ENCODE measurements at regions not wholly inside any gene's neighbourhood (a gene's known extent, or its start where the extent isn't known, plus 50 kb on each side); places are given as distances from the start of the nearest gene placed in this dataset.

GRCh38 chr13:79056706-79057105 lies 349.3 kb downstream of the RBM26 start:
- Histone ChIP-seq H3K36me3 (no peaks in the 10 kb centered on the region), H3K9me3 (no peaks in the 10 kb centered on the region), H3K4me1 (no peaks in the 10 kb centered on the region), H3K27ac (no peak overlapping the region), H3K27me3 (no peaks in the 10 kb centered on the region), H3K4me3 (no peak overlapping the region)
- DNase-seq: no peak
- intact Hi-C loops (cut with DNase I): no loop called here
- no peak for TF ChIP-seq CTCF (IDR thresholded peaks at IDR 0.05)
- no peak for ATAC-seq

GRCh38 chr13:79051472-79051871 lies 354.6 kb downstream of the RBM26 start:
- no peaks in the 10 kb centered on the region for H3K9me3 ChIP-seq
- H3K27ac ChIP-seq: no peak overlapping the region
- no peak for TF ChIP-seq CTCF (IDR thresholded peaks at IDR 0.05)
- H3K27me3 ChIP-seq: no peaks in the 10 kb centered on the region
- intact Hi-C loops (cut with DNase I): no loop called here
- DNase-seq (no peak), ATAC-seq (no peak)
- H3K36me3 ChIP-seq: no peaks in the 10 kb centered on the region
- H3K4me3 ChIP-seq: no peak overlapping the region
- H3K4me1 ChIP-seq: no peaks in the 10 kb centered on the region

GRCh38 chr13:79044415-79044814 lies 361.6 kb downstream of the RBM26 start:
- Histone ChIP-seq H3K4me1 (no peaks in the 10 kb centered on the region), H3K4me3 (no peak overlapping the region), H3K36me3 (no peaks in the 10 kb centered on the region), H3K27me3 (no peaks in the 10 kb centered on the region), H3K9me3 (no peaks in the 10 kb centered on the region), H3K27ac (no peak overlapping the region)
- intact Hi-C loops (cut with DNase I): no loop called here
- no peak for DNase-seq
- ATAC-seq: no peak
- TF ChIP-seq CTCF (IDR thresholded peaks at IDR 0.05): no peak

- H3K9me3 ChIP-seq: no peaks in the 10 kb centered on the region
- DNase-seq: no peak
- no peaks in the 10 kb centered on the region for H3K27me3 ChIP-seq
- H3K4me3 ChIP-seq: no peak overlapping the region
- no peak for ATAC-seq
- H3K27ac ChIP-seq: no peak overlapping the region
- intact Hi-C loops (cut with DNase I): no loop called here
- no peaks in the 10 kb centered on the region for H3K4me1 ChIP-seq
- no peaks in the 10 kb centered on the region for H3K36me3 ChIP-seq
- TF ChIP-seq CTCF (IDR thresholded peaks at IDR 0.05): no peak
These were observed 362.8 kb downstream of the RBM26 start for GRCh38 chr13:79043208-79043607.

GRCh38 chr13:79037197-79037596 lies 368.9 kb downstream of the RBM26 start:
- no peak overlapping the region for H3K27ac ChIP-seq
- H3K4me1 ChIP-seq: no peaks in the 10 kb centered on the region
- no peaks in the 10 kb centered on the region for H3K36me3 ChIP-seq
- H3K27me3 ChIP-seq: no peaks in the 10 kb centered on the region
- ATAC-seq (peak; percentile 48), DNase-seq (no peak)
- H3K9me3 ChIP-seq: no peaks in the 10 kb centered on the region
- no peak for TF ChIP-seq CTCF (IDR thresholded peaks at IDR 0.05)
- intact Hi-C loops (cut with DNase I): no loop called here
- H3K4me3 ChIP-seq: no peak overlapping the region
